ENCODE measurements at regions not wholly inside any gene's neighbourhood (a gene's known extent, or its start where the extent isn't known, plus 50 kb on each side); places are given as distances from the start of the nearest gene placed in this dataset.

GRCh38 chr4:41329361-41329760 is 72.6 kb downstream of the UCHL1 start:
- no peaks in the 10 kb centered on the region; the same call in 1 of the 2 replicates for H3K9me2 ChIP-seq (replicated peaks; ENCODE audit: insufficient read depth, low read length)
- TF ChIP-seq EZH2phosphoT487 (conservative IDR thresholded peaks at IDR 0.05; ENCODE audit: low read length) (no peak), CTCF (IDR thresholded peaks at IDR 0.05; ENCODE audit: insufficient read depth, low read length, poor library complexity, severe bottlenecking) (no peak)
- H3K9ac ChIP-seq (ENCODE audit: low read length), result no peak overlapping the region
- H3F3A ChIP-seq (ENCODE audit: insufficient read depth), result no peaks in the 10 kb centered on the region
- H2AFZ ChIP-seq (ENCODE audit: low read depth, low read length, severe bottlenecking), result no peak overlapping the region
- H3K79me2 ChIP-seq (ENCODE audit: insufficient read depth, low read length), result no peaks in the 10 kb centered on the region
- H3K27ac ChIP-seq (ENCODE audit: low read depth, low read length), result no peak overlapping the region
- H3K4me3 ChIP-seq (ENCODE audit: insufficient read depth, low read length, poor library complexity, severe bottlenecking), result no peak overlapping the region
- H3K36me3 ChIP-seq (ENCODE audit: low read length), result no peaks in the 10 kb centered on the region
- H3K27me3 ChIP-seq (ENCODE audit: low read length), result no peaks in the 10 kb centered on the region
- no peak overlapping the region for H3K4me2 ChIP-seq (ENCODE audit: low read depth, low read length, poor library complexity, severe bottlenecking)
- no peaks in the 10 kb centered on the region for H4K20me1 ChIP-seq (ENCODE audit: low read depth, low read length)
- no peaks in the 10 kb centered on the region for H3K9me3 ChIP-seq (ENCODE audit: insufficient read depth, low read length)

GRCh38 chr4:41331224-41331623 is 74.5 kb downstream of the UCHL1 start:
- no peak overlapping the region for H3K4me2 ChIP-seq (ENCODE audit: low read depth, low read length, poor library complexity, severe bottlenecking)
- TF ChIP-seq EZH2phosphoT487 (conservative IDR thresholded peaks at IDR 0.05; ENCODE audit: low read length), result no peak
- TF ChIP-seq CTCF (IDR thresholded peaks at IDR 0.05; ENCODE audit: insufficient read depth, low read length, poor library complexity, severe bottlenecking), result no peak
- H3K4me3 ChIP-seq (ENCODE audit: insufficient read depth, low read length, poor library complexity, severe bottlenecking), result no peak overlapping the region
- H3K9me2 ChIP-seq (replicated peaks; ENCODE audit: insufficient read depth, low read length), result no peaks in the 10 kb centered on the region; the same call in 1 of the 2 replicates
- H3K27me3 ChIP-seq (ENCODE audit: low read length), result no peaks in the 10 kb centered on the region
- no peak overlapping the region for H3K9ac ChIP-seq (ENCODE audit: low read length)
- no peaks in the 10 kb centered on the region for H4K20me1 ChIP-seq (ENCODE audit: low read depth, low read length)
- H3K27ac ChIP-seq (ENCODE audit: low read depth, low read length), result no peak overlapping the region
- H3F3A ChIP-seq (ENCODE audit: insufficient read depth), result no peaks in the 10 kb centered on the region
- H2AFZ ChIP-seq (ENCODE audit: low read depth, low read length, severe bottlenecking), result no peak overlapping the region
- H3K79me2 ChIP-seq (ENCODE audit: insufficient read depth, low read length), result no peaks in the 10 kb centered on the region
- no peaks in the 10 kb centered on the region for H3K9me3 ChIP-seq (ENCODE audit: insufficient read depth, low read length)
- no peaks in the 10 kb centered on the region for H3K36me3 ChIP-seq (ENCODE audit: low read length)

- no peaks in the 10 kb centered on the region for H3F3A ChIP-seq (ENCODE audit: insufficient read depth)
- no peak overlapping the region for H3K4me3 ChIP-seq (ENCODE audit: insufficient read depth, low read length, poor library complexity, severe bottlenecking)
- no peak overlapping the region for H3K27ac ChIP-seq (ENCODE audit: low read depth, low read length)
- no peak overlapping the region for H3K4me2 ChIP-seq (ENCODE audit: low read depth, low read length, poor library complexity, severe bottlenecking)
- H2AFZ ChIP-seq (ENCODE audit: low read depth, low read length, severe bottlenecking), result no peak overlapping the region
- H3K79me2 ChIP-seq (ENCODE audit: insufficient read depth, low read length), result no peaks in the 10 kb centered on the region
- H3K36me3 ChIP-seq (ENCODE audit: low read length), result no peaks in the 10 kb centered on the region
- no peaks in the 10 kb centered on the region for H3K9me3 ChIP-seq (ENCODE audit: insufficient read depth, low read length)
- no peaks in the 10 kb centered on the region for H4K20me1 ChIP-seq (ENCODE audit: low read depth, low read length)
- TF ChIP-seq CTCF (IDR thresholded peaks at IDR 0.05; ENCODE audit: insufficient read depth, low read length, poor library complexity, severe bottlenecking) (no peak), EZH2phosphoT487 (conservative IDR thresholded peaks at IDR 0.05; ENCODE audit: low read length) (no peak)
- no peaks in the 10 kb centered on the region for H3K27me3 ChIP-seq (ENCODE audit: low read length)
- no peak overlapping the region for H3K9ac ChIP-seq (ENCODE audit: low read length)
- no peaks in the 10 kb centered on the region; the same call in 1 of the 2 replicates for H3K9me2 ChIP-seq (replicated peaks; ENCODE audit: insufficient read depth, low read length)
These were observed 75.9 kb downstream of the UCHL1 start for GRCh38 chr4:41332510-41333054.
